ENCODE measurements at regions not wholly inside any gene's neighbourhood (a gene's known extent, or its start where the extent isn't known, plus 50 kb on each side); places are given as distances from the start of the nearest gene placed in this dataset.

GRCh38 chr16:85317704-85318103 is 205.4 kb upstream of the CIBAR2 start:
- TF ChIP-seq POLR2A (IDR thresholded peaks at IDR 0.05), result no peak
- no peak for TF ChIP-seq CTCF (IDR thresholded peaks at IDR 0.05)
- no peak for TF ChIP-seq POLR2AphosphoS5 (IDR thresholded peaks at IDR 0.05)
- no peak for TF ChIP-seq EP300 (IDR thresholded peaks at IDR 0.05)
